Endodermal cell (in vitro differentiated cells): ENCODE measurements at regions not wholly inside any gene's neighbourhood (a gene's known extent, or its start where the extent isn't known, plus 50 kb on each side); places are given as distances from the start of the nearest gene placed in this dataset.

ENCODE experiments used
- DNase-seq: peaks from one replicate; pipeline ENCODE4 v3.0.0-alpha.2; 2017
- H3K27ac ChIP-seq: 2 replicates; pipeline ENCODE4 v1.5.1; 2013; ENCODE audit warnings: mild to moderate bottlenecking, low read depth, low read length, moderate library complexity
- H3K27me3 ChIP-seq: 2 replicates; pipeline ENCODE4 v1.6.1; 2013; ENCODE audit warnings: mild to moderate bottlenecking, low read length, moderate library complexity; ENCODE audit not compliant: insufficient read depth, control insufficient read depth, poor library complexity, severe bottlenecking
- H3K36me3 ChIP-seq: 2 replicates; pipeline ENCODE4 v1.7.0; 2013; ENCODE audit warnings: mild to moderate bottlenecking, low read length, moderate library complexity; ENCODE audit not compliant: control insufficient read depth, insufficient read depth
- H3K4me1 ChIP-seq: one replicate; pipeline ENCODE4 v1.7.0; 2013; ENCODE audit warnings: low read length; ENCODE audit not compliant: control insufficient read depth, insufficient read depth
- H3K4me3 ChIP-seq: 2 replicates; pipeline ENCODE4 v1.5.1; 2013; ENCODE audit warnings: mild to moderate bottlenecking, low read length, moderate library complexity
- H3K9ac ChIP-seq: 2 replicates; pipeline ENCODE4 v1.6.1; 2013; ENCODE audit warnings: mild to moderate bottlenecking, low read length, moderate library complexity; ENCODE audit not compliant: poor library complexity, severe bottlenecking; ENCODE audit errors: extremely low read depth
- H3K9me3 ChIP-seq: 2 replicates; pipeline ENCODE4 v1.6.1; 2013; ENCODE audit warnings: mild to moderate bottlenecking, low read length, moderate library complexity; ENCODE audit not compliant: control insufficient read depth
- H3K27ac Mint-ChIP-seq: 2 replicates; pipeline ENCODE4 v1.8.0; 2020; ENCODE audit warnings: mixed read lengths
- H3K27me3 Mint-ChIP-seq: 2 replicates; pipeline ENCODE4 v1.8.0; 2021; ENCODE audit warnings: mild to moderate bottlenecking, mixed read lengths; ENCODE audit not compliant: insufficient read depth
- H3K36me3 Mint-ChIP-seq: 2 replicates; pipeline ENCODE4 v1.8.0; 2020; ENCODE audit warnings: low read depth, mixed read lengths
- H3K4me1 Mint-ChIP-seq: 2 replicates; pipeline ENCODE4 v1.8.0; 2020; ENCODE audit warnings: mixed read lengths
- H3K4me3 Mint-ChIP-seq: 2 replicates; pipeline ENCODE4 v1.8.0; 2020; ENCODE audit warnings: mild to moderate bottlenecking, moderate library complexity, mixed read lengths
- H3K9me3 Mint-ChIP-seq: 2 replicates; pipeline ENCODE4 v1.8.0; 2020; ENCODE audit warnings: mild to moderate bottlenecking, mixed read lengths
- WGBS, 2 experiments: methylation state at CpG; one replicate each; pipeline versions ENCODE4 v1.1.5 to v1.1.7; 2013; ENCODE audit warnings: missing lambda C conversion rate in 2 of 2, mixed read lengths in 1 of 2; ENCODE audit not compliant: insufficient coverage in 1 of 2, insufficient read length in 1 of 2; 5-methylcytosine and 5-hydroxymethylcytosine counted together
- TF ChIP-seq, protein P1 (sequence below): fragments of 200-600 bp; sonication (generic); conservative IDR thresholded peaks from 2 replicates; pipeline ENCODE4 v1.5.0; 2021; ENCODE audit warnings: antibody characterized with exemption, mild to moderate bottlenecking

DNA sequence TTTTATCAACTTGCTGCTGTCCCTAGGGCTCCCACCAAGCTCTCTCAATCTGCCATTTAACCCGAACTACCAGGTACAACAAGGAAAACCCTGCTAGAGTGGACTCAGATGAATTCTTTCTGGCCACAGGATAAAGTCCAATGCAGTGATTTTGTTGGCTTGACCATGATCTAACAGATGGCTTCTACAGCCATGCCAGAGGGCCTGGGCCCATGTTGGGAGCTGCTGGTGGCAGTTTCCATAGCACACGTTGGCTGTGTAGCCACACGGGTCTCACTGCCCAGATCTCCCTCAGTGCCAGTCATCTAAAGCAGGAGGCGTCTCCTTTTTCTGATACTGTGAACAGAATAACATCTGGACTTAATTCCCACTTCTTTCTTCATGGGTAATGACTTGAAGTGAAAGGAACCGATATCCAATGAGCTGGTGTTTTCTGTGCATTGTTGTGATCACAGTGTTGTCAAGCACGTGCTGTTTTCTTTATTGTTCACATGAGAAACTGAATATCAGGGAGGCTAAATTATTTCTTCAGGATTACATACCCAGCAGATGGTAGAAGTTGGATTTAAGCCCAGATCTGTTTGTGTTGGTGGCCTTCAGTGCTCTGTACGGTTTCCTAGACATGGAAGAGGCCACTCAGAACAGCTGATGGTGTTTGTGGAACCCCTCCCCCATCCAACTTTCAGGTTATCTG lies 85.2 kb upstream of the CLCN4 start:
- DNase-seq: no peak
- Histone ChIP-seq H3K27me3 (no peaks in the 10 kb centered on the region), H3K9ac (no peak overlapping the region), H3K4me1 (no peaks in the 10 kb centered on the region), H3K9me3 (no peaks in the 10 kb centered on the region), H3K4me3 (no peak overlapping the region), H3K36me3 (no peaks in the 10 kb centered on the region), H3K27ac (no peak overlapping the region)
- peaks cover 19% of the 10 kb centered on the region for H3K36me3 Mint-ChIP-seq
- TF ChIP-seq, protein P1, sequence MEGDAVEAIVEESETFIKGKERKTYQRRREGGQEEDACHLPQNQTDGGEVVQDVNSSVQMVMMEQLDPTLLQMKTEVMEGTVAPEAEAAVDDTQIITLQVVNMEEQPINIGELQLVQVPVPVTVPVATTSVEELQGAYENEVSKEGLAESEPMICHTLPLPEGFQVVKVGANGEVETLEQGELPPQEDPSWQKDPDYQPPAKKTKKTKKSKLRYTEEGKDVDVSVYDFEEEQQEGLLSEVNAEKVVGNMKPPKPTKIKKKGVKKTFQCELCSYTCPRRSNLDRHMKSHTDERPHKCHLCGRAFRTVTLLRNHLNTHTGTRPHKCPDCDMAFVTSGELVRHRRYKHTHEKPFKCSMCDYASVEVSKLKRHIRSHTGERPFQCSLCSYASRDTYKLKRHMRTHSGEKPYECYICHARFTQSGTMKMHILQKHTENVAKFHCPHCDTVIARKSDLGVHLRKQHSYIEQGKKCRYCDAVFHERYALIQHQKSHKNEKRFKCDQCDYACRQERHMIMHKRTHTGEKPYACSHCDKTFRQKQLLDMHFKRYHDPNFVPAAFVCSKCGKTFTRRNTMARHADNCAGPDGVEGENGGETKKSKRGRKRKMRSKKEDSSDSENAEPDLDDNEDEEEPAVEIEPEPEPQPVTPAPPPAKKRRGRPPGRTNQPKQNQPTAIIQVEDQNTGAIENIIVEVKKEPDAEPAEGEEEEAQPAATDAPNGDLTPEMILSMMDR: no peak
- H3K27me3 Mint-ChIP-seq: no peaks in the 10 kb centered on the region
- H3K9me3 Mint-ChIP-seq: peaks cover 39% of the 10 kb centered on the region
- 89% methylated on average over 7 of the region's 7 CpGs; no CpG with 5 or more reads in 1 of the 2 experiments for WGBS, 2 experiments
- H3K27ac Mint-ChIP-seq: no peak overlapping the region
- no peak overlapping the region for H3K4me3 Mint-ChIP-seq
- no peaks in the 10 kb centered on the region for H3K4me1 Mint-ChIP-seq

DNA sequence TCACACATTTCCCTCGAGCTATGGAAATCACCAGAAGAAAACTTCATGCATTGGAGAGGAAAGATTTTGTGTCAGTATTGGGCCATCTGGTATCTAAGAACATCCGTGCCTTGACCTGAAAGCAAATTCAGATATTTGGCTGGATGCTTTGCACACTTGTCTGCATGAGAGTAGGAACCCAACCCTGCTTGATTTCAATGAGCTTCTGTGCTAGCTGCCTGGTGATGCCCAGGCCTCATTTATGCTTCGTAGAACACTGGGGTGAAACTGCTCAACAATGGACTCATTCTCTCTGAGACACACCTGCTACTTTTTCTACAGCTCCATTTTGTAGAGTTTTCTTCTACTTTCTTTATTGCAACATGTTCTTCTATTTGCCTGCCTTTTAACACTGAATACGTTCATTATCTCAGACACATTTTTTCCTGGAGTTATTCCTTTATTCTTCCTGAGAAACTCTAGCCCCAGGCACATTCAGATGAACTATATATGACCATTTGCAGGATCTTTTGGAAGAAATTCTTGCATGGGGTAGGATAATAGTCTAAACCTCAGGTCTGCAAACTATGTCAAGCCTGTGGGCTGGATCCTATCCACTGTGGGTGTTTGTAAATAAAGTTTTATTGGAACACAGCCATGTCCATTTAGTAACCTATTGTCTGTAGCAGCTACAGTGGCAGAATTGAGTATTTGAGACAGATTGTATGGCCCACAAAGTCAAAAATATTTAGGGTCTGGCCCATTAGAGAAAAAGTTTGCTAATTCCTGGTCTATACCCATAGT lies 83.8 kb upstream of the CLCN4 start:
- TF ChIP-seq, protein P1: no peak
- no peaks in the 10 kb centered on the region for H3K36me3 ChIP-seq
- no peak for DNase-seq
- H3K4me1 ChIP-seq: no peaks in the 10 kb centered on the region
- no peaks in the 10 kb centered on the region for H3K9me3 ChIP-seq
- WGBS, 2 experiments: 94 to 98% methylated on average over 2 to 3 of the region's 4 CpGs
- no peaks in the 10 kb centered on the region for H3K4me1 Mint-ChIP-seq
- no peaks in the 10 kb centered on the region for H3K27me3 Mint-ChIP-seq
- peaks cover 12% of the 10 kb centered on the region for H3K36me3 Mint-ChIP-seq
- H3K9ac ChIP-seq: no peak overlapping the region
- no peaks in the 10 kb centered on the region for H3K27me3 ChIP-seq
- H3K27ac Mint-ChIP-seq: no peak overlapping the region
- H3K9me3 Mint-ChIP-seq: peaks cover 38% of the 10 kb centered on the region
- H3K4me3 Mint-ChIP-seq: no peak overlapping the region
- H3K27ac ChIP-seq: no peak overlapping the region
- H3K4me3 ChIP-seq: no peak overlapping the region

DNA sequence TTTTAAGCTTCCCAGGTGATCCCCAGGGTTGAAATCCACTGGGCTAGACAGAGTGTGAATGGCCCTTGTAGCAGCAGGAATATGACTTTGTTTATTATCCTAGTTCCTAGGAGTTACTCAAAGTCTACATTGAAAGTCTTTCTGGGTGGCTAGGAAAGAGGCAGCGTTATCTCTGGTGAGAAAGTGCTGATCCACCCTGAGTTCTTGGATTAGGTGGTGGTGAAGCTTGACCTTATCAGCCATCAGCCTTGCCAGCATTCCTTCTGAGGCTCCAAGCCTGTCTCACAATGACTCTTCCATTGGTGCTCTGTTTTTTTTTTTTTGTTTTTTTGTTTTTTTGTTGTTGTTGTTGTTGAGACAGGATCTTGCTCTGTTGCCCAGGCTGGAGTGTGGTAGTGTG lies 83.1 kb upstream of the CLCN4 start:
- no peak overlapping the region for H3K4me3 ChIP-seq
- H3K4me3 Mint-ChIP-seq: no peak overlapping the region
- H3K9me3 ChIP-seq: no peaks in the 10 kb centered on the region
- DNase-seq: no peak
- no peak overlapping the region for H3K9ac ChIP-seq
- peaks cover 7% of the 10 kb centered on the region for H3K36me3 Mint-ChIP-seq
- no peaks in the 10 kb centered on the region for H3K27me3 ChIP-seq
- no peaks in the 10 kb centered on the region for H3K4me1 Mint-ChIP-seq
- peaks cover 35% of the 10 kb centered on the region for H3K9me3 Mint-ChIP-seq
- H3K27ac Mint-ChIP-seq: no peak overlapping the region
- 80 to 100% methylated on average over 1 of the region's 1 CpG for WGBS, 2 experiments
- no peaks in the 10 kb centered on the region for H3K4me1 ChIP-seq
- no peak overlapping the region for H3K27ac ChIP-seq
- H3K36me3 ChIP-seq: no peaks in the 10 kb centered on the region
- TF ChIP-seq, protein P1: no peak
- H3K27me3 Mint-ChIP-seq: no peaks in the 10 kb centered on the region
